GM19239 (cell line): ENCODE measurements at regions not wholly inside any gene's neighbourhood (a gene's known extent, or its start where the extent isn't known, plus 50 kb on each side); places are given as distances from the start of the nearest gene placed in this dataset.
"Not testable (repeated sequence)": the region's sequence is repeated elsewhere in the genome, so short reads cannot be mapped to it uniquely, and the experiment has no call there.

Experiments
- DNase-seq: peaks from one replicate; pipeline ENCODE4 v3.0.0; 2011; ENCODE audit warnings: low spot score; ENCODE audit not compliant: insufficient read length
- FAIRE-seq: peaks from 2 replicates; lab custom pipeline; 2011; peaks lifted over from hg19 to GRCh38; lab: Jason Lieb, UNC

GRCh38 chr5:130529511-130530485 is 625.5 kb downstream of the CHSY3 start:
- FAIRE-seq (no peak), DNase-seq (no peak)

GRCh38 chr5:130529111-130529510 is 624.8 kb downstream of the CHSY3 start:
- no peak for FAIRE-seq
- DNase-seq: no peak

GRCh38 chr5:130528474-130528873 is 624.2 kb downstream of the CHSY3 start:
- no peak for DNase-seq
- no peak for FAIRE-seq

GRCh38 chr5:130526708-130527107 is 622.4 kb downstream of the CHSY3 start:
- DNase-seq: no peak
- no peak for FAIRE-seq

GRCh38 chr5:130520211-130520610 is 615.9 kb downstream of the CHSY3 start:
- DNase-seq (no peak), FAIRE-seq (no peak)

GRCh38 chr5:130514984-130515690 is 610.9 kb downstream of the CHSY3 start:
- no peak for FAIRE-seq

GRCh38 chr5:130502702-130503101 is 598.4 kb downstream of the CHSY3 start:
- no peak for DNase-seq

More at GRCh38 chr5:130514984-130515690, 610.9 kb downstream of the CHSY3 start:
- no peak for DNase-seq

GRCh38 chr5:130501151-130501865 is 597.0 kb downstream of the CHSY3 start:
- no peak for FAIRE-seq
- no peak for DNase-seq

More at GRCh38 chr5:130502702-130503101, 598.4 kb downstream of the CHSY3 start:
- FAIRE-seq: no peak

GRCh38 chr5:130500495-130500894 is 596.2 kb downstream of the CHSY3 start:
- not testable (repeated sequence) for DNase-seq, FAIRE-seq

GRCh38 chr5:130496215-130496614 is 592.0 kb downstream of the CHSY3 start:
- DNase-seq: no peak
- FAIRE-seq: no peak

- no peak for FAIRE-seq
Observed at GRCh38 chr5:130488252-130488651, 584.0 kb downstream of the CHSY3 start.

GRCh38 chr5:130479045-130479804 is 575.0 kb downstream of the CHSY3 start:
- DNase-seq (no peak), FAIRE-seq (no peak)

More at GRCh38 chr5:130488252-130488651, 584.0 kb downstream of the CHSY3 start:
- no peak for DNase-seq

GRCh38 chr5:130476325-130476724 is 572.1 kb downstream of the CHSY3 start:
- DNase-seq: no peak

GRCh38 chr5:130462516-130462915 is 558.3 kb downstream of the CHSY3 start:
- no peak for DNase-seq
- FAIRE-seq: no peak

More at GRCh38 chr5:130476325-130476724, 572.1 kb downstream of the CHSY3 start:
- FAIRE-seq: no peak

GRCh38 chr5:130455175-130455574 is 550.9 kb downstream of the CHSY3 start:
- FAIRE-seq: no peak
- no peak for DNase-seq

GRCh38 chr5:130452744-130453143 is 548.5 kb downstream of the CHSY3 start:
- FAIRE-seq (no peak), DNase-seq (no peak)

- no peak for FAIRE-seq
- DNase-seq: no peak
Observed at GRCh38 chr5:130436430-130436829, 532.2 kb downstream of the CHSY3 start.

- DNase-seq: no peak
- no peak for FAIRE-seq
Observed at GRCh38 chr5:130427222-130427955, 523.1 kb downstream of the CHSY3 start.

GRCh38 chr5:130425424-130425823 is 521.2 kb downstream of the CHSY3 start:
- FAIRE-seq (no peak), DNase-seq (no peak)
